IPS DF 6.9 (cell line): ENCODE measurements at regions not wholly inside any gene's neighbourhood (a gene's known extent, or its start where the extent isn't known, plus 50 kb on each side); places are given as distances from the start of the nearest gene placed in this dataset.

Experiments used
- DNase-seq: peaks from one replicate; pipeline ENCODE4 v3.0.0-alpha.2; 2013; ENCODE audit warnings: low read depth, low spot score
- H3K27ac ChIP-seq: one replicate; pipeline ENCODE4 v1.5.1; 2013; ENCODE audit warnings: low read length, control low read depth
- H3K27me3 ChIP-seq: 2 replicates; pipeline ENCODE4 v1.6.1; 2013; ENCODE audit warnings: mild to moderate bottlenecking, low read length; ENCODE audit not compliant: control insufficient read depth, insufficient read depth
- H3K36me3 ChIP-seq: 2 replicates; pipeline ENCODE4 v1.6.1; 2013; ENCODE audit warnings: low read length; ENCODE audit not compliant: control insufficient read depth, insufficient read depth
- H3K4me1 ChIP-seq: 2 replicates; pipeline ENCODE4 v1.6.1; 2013; ENCODE audit warnings: low read length; ENCODE audit not compliant: control insufficient read depth, insufficient read depth
- H3K4me3 ChIP-seq: 2 replicates; pipeline ENCODE4 v1.5.1; 2013; ENCODE audit warnings: mild to moderate bottlenecking, low read length
- H3K9me3 ChIP-seq: 2 replicates; pipeline ENCODE4 v1.6.1; 2013; ENCODE audit warnings: low read length, inconsistent platforms; ENCODE audit not compliant: control insufficient read depth, insufficient read depth
- WGBS: extraction: QIAGEN DNeasy Blood & Tissue Kit; methylation state at CpG from one replicate; pipeline ENCODE4 v1.1.7; 2013; ENCODE audit warnings: mixed read lengths, missing lambda C conversion rate; ENCODE audit not compliant: insufficient read length, insufficient coverage; 5-methylcytosine and 5-hydroxymethylcytosine counted together

DNA sequence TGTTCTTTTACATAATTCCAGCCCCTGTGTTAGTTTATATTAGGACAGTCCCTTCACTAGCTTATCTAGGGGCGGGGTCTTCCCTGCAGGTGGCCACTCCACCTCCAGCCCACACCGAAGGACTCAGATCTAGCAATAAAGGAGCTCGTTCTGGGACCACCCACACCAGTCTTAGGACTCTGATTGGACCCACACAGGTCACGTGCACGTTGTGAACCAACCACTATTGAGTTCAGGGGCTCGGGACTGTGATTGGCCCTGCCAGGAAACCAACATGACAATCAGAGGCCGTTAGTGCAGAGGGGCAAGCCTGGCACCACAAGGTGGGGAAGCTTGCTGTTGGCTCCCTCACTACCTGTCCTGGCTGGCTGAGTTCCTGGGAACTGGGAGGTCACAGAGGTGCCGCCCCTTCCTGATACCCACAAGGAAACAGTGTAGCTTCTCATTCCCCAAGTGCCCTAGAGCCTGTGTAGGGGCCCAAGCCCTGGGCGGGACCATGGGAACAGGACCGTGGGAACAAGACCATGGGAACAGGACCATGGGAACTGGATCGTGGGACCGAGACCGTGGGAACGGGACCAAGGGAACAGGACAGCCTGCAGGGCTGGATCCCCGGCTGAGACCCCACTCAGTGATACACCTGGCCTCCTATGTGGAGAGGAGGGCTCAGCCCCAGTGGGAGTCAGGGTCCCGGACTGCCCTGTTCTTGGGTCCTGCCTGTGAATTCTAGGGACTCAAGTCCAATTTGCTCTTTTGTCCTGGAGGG lies 297.8 kb downstream of the ADGRD1 start:
- H3K4me3 ChIP-seq, result no peak overlapping the region
- DNase-seq, result no peak
- H3K9me3 ChIP-seq, result no peaks in the 10 kb centered on the region
- no peaks in the 10 kb centered on the region for H3K27me3 ChIP-seq
- no peaks in the 10 kb centered on the region; the same call in 1 of the 2 replicates for H3K4me1 ChIP-seq
- no peaks in the 10 kb centered on the region; the same call in 1 of the 2 replicates for H3K36me3 ChIP-seq
- WGBS, result no CpG with 5 or more reads among the region's 16 CpGs
- no peak overlapping the region for H3K27ac ChIP-seq

DNA sequence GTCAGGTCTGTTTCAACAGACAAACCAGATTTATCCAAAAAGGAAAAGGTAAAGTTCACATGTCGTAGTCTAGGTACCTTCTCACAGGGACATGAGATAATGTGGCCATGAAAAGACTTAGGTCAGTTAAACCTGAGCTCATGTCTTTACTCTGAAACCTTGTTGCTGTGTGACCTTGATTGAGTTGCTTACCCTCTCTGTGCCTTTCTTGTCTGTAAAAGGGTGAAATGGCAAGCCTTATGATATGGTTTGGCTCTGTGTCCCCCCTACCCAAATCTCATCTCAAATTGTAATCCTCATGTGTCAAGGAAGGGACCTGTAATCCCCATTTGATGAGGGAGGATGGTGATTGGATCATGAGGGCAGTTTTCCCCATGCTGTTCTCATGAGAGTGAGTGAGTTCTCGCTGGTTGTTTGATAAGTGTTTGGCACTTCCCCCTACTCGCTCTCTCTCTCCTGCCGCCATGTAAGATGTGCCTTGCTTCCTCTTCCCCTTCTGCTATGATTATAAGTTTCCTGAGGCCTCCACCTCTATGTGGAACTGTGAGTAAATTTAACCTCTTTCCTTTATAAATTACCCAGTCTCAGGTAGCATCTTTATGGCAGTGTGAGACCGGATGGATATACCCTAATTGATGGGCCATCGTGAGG lies 299.8 kb downstream of the ADGRD1 start:
- no peaks in the 10 kb centered on the region for H3K4me1 ChIP-seq
- H3K9me3 ChIP-seq, result no peaks in the 10 kb centered on the region
- H3K36me3 ChIP-seq, result no peaks in the 10 kb centered on the region; the same call in 1 of the 2 replicates
- no CpG with 5 or more reads among the region's 6 CpGs for WGBS
- DNase-seq, result no peak
- H3K4me3 ChIP-seq, result no peak overlapping the region
- no peak overlapping the region for H3K27ac ChIP-seq
- H3K27me3 ChIP-seq, result no peaks in the 10 kb centered on the region

DNA sequence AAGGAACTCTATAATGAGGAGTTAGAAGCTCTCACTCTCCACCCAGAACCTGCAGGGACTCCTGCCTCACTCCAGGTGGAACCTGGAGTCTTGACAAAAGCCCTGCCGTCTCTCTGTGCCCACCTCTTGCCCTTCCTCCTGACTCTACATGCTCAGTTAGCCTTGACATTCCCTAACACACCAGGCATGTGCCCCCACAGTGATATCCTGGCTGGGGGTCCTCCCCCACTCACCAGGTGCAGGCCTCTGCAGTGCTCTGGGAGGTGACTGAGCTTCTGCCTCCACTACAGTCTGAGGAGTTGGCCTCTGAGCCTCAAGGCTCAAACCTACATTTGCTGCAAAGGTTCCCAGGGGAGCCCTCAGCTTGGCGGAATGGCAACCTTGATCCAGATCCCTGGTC lies 300.7 kb downstream of the ADGRD1 start:
- DNase-seq, result no peak
- no CpG with 5 or more reads among the region's 2 CpGs for WGBS
- Histone ChIP-seq H3K9me3 (no peaks in the 10 kb centered on the region), H3K4me3 (no peak overlapping the region), H3K4me1 (no peaks in the 10 kb centered on the region), H3K27ac (no peak overlapping the region), H3K27me3 (no peaks in the 10 kb centered on the region), H3K36me3 (no peaks in the 10 kb centered on the region; the same call in 1 of the 2 replicates)

DNA sequence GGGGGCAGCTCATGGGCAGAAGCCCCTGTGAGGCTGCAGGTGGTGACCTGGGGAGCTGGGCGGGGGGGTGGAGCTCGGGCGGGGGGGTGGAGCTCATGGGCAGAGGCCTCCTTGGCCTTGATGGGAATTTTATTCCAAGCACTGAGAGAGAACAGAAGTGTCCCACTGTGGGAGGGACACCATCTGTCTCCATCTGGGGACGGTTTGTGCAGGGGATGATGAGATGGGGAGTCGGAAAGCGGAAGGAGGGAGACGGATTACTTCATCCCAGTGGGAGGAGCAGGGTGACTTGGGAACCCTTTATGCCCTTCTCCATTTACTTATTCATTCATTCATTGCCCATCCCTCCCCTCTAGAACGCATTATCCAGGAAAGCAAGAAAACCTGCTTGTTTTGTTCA lies 304.7 kb downstream of the ADGRD1 start:
- Histone ChIP-seq H3K9me3 (no peaks in the 10 kb centered on the region), H3K4me3 (no peak overlapping the region), H3K27ac (no peak overlapping the region), H3K27me3 (no peaks in the 10 kb centered on the region), H3K36me3 (no peaks in the 10 kb centered on the region), H3K4me1 (no peaks in the 10 kb centered on the region; the same call in 1 of the 2 replicates)
- DNase-seq, result no peak
- WGBS, result no CpG with 5 or more reads among the region's 8 CpGs

DNA sequence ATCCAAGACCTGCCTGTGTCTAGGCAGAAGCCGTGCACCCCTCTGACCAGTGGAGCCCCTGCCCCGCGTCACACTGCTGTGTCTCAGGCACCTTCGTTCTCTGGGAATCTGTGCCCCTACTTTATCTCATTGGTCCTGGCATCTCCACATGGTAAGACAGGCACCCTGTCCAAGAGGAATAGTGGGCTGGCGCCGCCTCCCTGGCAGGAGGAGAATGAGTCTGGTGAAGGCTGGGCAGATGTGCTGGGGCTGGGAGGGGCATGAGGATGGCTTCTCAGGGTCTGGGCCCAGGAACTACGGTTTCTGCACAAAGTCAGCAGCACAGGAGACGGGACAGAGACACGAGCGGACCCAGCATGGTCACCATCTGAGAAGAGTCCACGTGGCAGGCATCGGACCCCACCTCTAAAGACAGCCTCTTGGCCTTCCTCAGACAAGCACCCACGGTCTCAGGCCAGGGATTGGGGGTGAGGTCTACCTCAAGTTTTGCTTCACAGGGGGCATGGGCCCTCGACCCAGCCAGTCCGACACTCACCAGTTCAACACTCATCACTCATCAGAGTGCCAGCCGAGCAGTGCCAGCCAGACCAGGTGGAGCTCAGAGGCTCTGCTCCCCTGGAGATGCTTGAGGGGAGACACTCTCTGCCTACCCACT lies 306.7 kb downstream of the ADGRD1 start:
- no peak overlapping the region for H3K27ac ChIP-seq
- no CpG with 5 or more reads among the region's 16 CpGs for WGBS
- no peak for DNase-seq
- no peaks in the 10 kb centered on the region for H3K9me3 ChIP-seq
- no peaks in the 10 kb centered on the region for H3K36me3 ChIP-seq
- no peak overlapping the region for H3K4me3 ChIP-seq
- no peaks in the 10 kb centered on the region; the same call in 1 of the 2 replicates for H3K4me1 ChIP-seq
- H3K27me3 ChIP-seq, result no peaks in the 10 kb centered on the region

DNA sequence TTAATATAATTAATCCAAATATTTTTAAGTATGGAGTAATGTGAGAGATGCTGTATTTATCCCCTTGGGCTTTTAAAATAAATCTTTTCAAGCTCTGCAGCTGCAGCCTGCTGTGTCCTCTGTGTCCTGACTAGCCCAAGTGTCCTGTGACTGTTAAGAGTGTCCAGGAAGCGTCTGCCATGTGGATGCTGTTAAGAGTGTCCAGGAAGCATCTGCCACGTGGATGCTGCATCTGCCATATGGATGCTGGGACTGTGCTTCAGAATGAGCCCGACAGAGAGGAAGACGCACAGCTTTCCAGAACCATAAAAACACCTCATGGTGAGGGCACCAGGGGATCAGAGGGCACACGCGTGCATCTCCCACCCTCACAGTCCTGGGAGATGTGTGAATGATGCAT lies 307.2 kb downstream of the ADGRD1 start:
- no peak overlapping the region for H3K27ac ChIP-seq
- no peaks in the 10 kb centered on the region; the same call in 1 of the 2 replicates for H3K4me1 ChIP-seq
- WGBS, result no CpG with 5 or more reads among the region's 6 CpGs
- H3K9me3 ChIP-seq, result no peaks in the 10 kb centered on the region
- H3K27me3 ChIP-seq, result no peaks in the 10 kb centered on the region
- no peak overlapping the region for H3K4me3 ChIP-seq
- H3K36me3 ChIP-seq, result no peaks in the 10 kb centered on the region
- DNase-seq, result no peak

DNA sequence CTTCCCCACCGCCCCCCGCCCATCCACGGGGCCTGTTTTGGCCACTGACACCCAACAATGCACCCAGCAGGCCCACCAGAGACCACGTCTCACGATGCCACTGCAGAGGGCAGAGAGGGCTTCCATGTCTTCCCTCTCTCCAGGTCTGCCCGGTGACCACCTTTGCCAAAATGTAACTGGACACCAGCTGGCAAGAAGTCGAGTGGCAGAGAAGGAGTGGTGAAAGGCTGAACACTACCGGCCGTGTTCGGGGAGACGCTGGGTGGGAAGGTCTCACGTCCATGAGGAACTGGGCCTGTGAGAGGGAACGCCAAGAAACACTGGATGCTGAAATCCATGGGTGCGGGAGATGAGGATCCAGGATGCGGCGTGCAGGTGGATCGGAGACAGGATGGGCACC lies 308.2 kb downstream of the ADGRD1 start:
- H3K27ac ChIP-seq, result no peak overlapping the region
- DNase-seq, result no peak
- H3K9me3 ChIP-seq, result no peaks in the 10 kb centered on the region
- no peaks in the 10 kb centered on the region for H3K27me3 ChIP-seq
- H3K4me3 ChIP-seq, result no peak overlapping the region
- H3K4me1 ChIP-seq, result no peaks in the 10 kb centered on the region; the same call in 1 of the 2 replicates
- no peaks in the 10 kb centered on the region for H3K36me3 ChIP-seq
- WGBS, result no CpG with 5 or more reads among the region's 17 CpGs

DNA sequence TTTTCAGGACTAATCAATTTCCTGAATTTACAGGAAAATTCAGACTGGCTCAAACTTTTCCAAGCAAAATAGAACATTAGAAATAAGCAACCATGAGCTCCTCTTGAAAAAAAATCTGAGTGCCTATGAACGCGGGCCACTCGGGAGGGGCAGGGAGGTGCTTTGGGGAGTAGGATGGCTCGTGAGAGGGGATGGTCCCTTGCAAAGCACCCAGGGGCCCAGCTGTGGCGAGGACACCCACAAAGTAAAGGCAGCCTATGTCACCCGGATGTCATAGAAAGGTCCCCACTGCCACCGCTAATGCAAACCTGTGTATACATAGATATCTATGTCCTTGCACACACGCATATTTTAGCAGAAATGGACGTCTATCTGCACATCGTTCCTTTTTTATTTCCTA lies 309.9 kb downstream of the ADGRD1 start:
- no peaks in the 10 kb centered on the region for H3K36me3 ChIP-seq
- WGBS, result no CpG with 5 or more reads among the region's 10 CpGs
- DNase-seq, result no peak
- no peak overlapping the region for H3K27ac ChIP-seq
- H3K27me3 ChIP-seq, result no peaks in the 10 kb centered on the region
- H3K9me3 ChIP-seq, result no peaks in the 10 kb centered on the region
- no peaks in the 10 kb centered on the region; the same call in 1 of the 2 replicates for H3K4me1 ChIP-seq
- no peak overlapping the region for H3K4me3 ChIP-seq

DNA sequence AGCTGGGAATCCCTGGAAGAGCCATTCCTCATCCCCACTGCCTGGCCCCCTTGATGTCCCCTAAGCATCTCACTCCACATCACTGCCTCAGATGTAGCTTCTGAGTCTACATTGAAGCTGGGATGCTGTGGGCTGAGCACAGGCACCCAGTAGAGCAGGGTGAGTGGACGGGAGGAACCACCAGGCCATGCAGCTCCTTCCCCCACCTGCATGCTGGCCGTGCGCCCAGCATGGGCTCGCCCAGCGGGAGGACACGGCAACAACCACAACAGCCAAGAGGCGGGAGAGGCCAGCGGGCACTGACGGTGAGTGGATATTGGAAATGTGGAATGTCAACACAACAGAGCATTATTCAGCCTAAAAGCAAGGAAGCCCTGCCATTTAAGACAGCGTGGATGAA lies 310.9 kb downstream of the ADGRD1 start:
- H3K9me3 ChIP-seq, result no peaks in the 10 kb centered on the region
- H3K36me3 ChIP-seq, result no peaks in the 10 kb centered on the region
- DNase-seq, result no peak
- WGBS, result no CpG with 5 or more reads among the region's 10 CpGs
- no peak overlapping the region for H3K27ac ChIP-seq
- no peaks in the 10 kb centered on the region for H3K27me3 ChIP-seq
- no peaks in the 10 kb centered on the region; the same call in 1 of the 2 replicates for H3K4me1 ChIP-seq
- no peak overlapping the region for H3K4me3 ChIP-seq

DNA sequence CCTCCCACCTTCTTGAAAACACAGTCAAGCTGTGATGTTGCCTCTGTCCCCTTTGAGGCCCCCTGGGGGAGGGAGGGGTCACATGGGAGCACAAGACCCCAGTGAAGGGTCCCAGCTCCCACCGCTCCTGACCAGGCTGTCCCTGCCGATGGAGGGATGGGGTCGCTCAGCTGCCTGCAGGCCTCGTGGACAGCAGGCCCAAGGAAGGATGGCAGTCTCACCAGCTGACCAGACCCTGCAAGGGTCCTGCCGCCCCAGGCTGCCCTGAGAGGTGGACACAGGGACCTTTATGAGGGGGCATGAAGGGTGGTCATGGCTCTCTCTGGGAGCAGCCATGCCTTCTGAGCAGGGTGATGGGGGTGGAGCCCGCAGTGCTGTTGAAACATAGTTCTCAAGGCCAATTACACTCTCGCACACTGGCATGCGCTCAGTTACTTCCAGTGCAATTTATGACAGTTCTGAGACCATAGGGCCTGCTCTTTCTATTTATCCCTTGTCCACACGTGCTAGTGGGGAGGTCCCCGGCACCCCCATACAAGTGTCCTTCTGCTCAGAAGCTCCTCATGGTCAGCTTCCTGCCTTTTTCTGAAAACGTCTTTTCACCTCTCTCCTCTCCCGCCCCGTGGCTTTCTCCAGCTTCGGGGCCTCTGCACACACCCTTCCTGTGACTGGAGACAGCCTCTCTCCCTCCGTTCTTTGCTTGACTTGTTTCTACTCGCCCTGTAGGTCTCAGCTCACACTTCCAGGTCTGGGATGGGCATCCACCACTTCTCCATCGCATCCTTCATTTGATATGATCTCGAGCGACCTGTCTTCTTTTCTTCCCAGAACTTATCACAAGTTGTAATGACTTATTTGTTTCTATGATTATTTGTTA lies 313.1 kb downstream of the ADGRD1 start:
- no CpG with 5 or more reads among the region's 19 CpGs for WGBS
- DNase-seq, result no peak
- no peaks in the 10 kb centered on the region for H3K36me3 ChIP-seq
- no peaks in the 10 kb centered on the region for H3K27me3 ChIP-seq
- no peaks in the 10 kb centered on the region; the same call in 1 of the 2 replicates for H3K4me1 ChIP-seq
- no peak overlapping the region for H3K4me3 ChIP-seq
- H3K9me3 ChIP-seq, result no peaks in the 10 kb centered on the region
- H3K27ac ChIP-seq, result no peak overlapping the region
